H9 (cell line): ENCODE measurements at regions not wholly inside any gene's neighbourhood (a gene's known extent, or its start where the extent isn't known, plus 50 kb on each side); places are given as distances from the start of the nearest gene placed in this dataset.
"Not testable (repeated sequence)": the region's sequence is repeated elsewhere in the genome, so short reads cannot be mapped to it uniquely, and the experiment has no call there.

ENCODE experiments used
- DNase-seq: peaks from one replicate; pipeline ENCODE4 v3.0.0-alpha.2; 2017
- H2AFZ ChIP-seq: one replicate; pipeline ENCODE4 v1.6.1; 2013; ENCODE audit warnings: mild to moderate bottlenecking, low read length, control low read depth, moderate library complexity
- H2AK5ac ChIP-seq: 2 replicates; pipeline ENCODE4 v1.6.1; 2013; ENCODE audit warnings: low read length, control low read depth, mixed read lengths; ENCODE audit not compliant: insufficient read length
- H2BK120ac ChIP-seq: one replicate; pipeline ENCODE4 v1.6.1; 2013; ENCODE audit warnings: low read depth, mild to moderate bottlenecking, low read length, control low read depth, inconsistent platforms; ENCODE audit not compliant: poor library complexity, severe bottlenecking
- H2BK12ac ChIP-seq: 2 replicates; pipeline ENCODE4 v1.6.1; 2013; ENCODE audit warnings: low read length, control low read depth, mixed read lengths, low read depth; ENCODE audit not compliant: insufficient read length
- H2BK15ac ChIP-seq: 2 replicates; pipeline ENCODE4 v1.6.1; 2013; ENCODE audit warnings: low read depth, low read length, control low read depth
- H2BK20ac ChIP-seq: one replicate; pipeline ENCODE4 v1.6.1; 2013; ENCODE audit warnings: low read depth, mild to moderate bottlenecking, low read length, control low read depth, inconsistent platforms; ENCODE audit not compliant: poor library complexity, severe bottlenecking
- H2BK5ac ChIP-seq: 2 replicates; pipeline ENCODE4 v1.6.1; 2013; ENCODE audit warnings: low read length, control low read depth, mixed read lengths; ENCODE audit not compliant: insufficient read length
- H3K14ac ChIP-seq: 2 replicates; pipeline ENCODE4 v1.6.1; 2013; ENCODE audit warnings: low read length, control low read depth; ENCODE audit not compliant: insufficient read depth
- H3K18ac ChIP-seq: 2 replicates; pipeline ENCODE4 v1.6.1; 2013; ENCODE audit warnings: low read depth, mild to moderate bottlenecking, mixed read lengths, low read length, control low read depth; ENCODE audit not compliant: insufficient read length
- H3K23ac ChIP-seq: 2 replicates; pipeline ENCODE4 v1.6.1; 2013; ENCODE audit warnings: low read length, control low read depth, mixed read lengths, low read depth; ENCODE audit not compliant: insufficient read length
- H3K23me2 ChIP-seq: 2 replicates; pipeline ENCODE4 v1.6.1; 2013; ENCODE audit warnings: low read depth, mild to moderate bottlenecking, mixed read lengths, low read length, control low read depth; ENCODE audit not compliant: insufficient read length, poor library complexity, severe bottlenecking
- H3K27ac ChIP-seq: 2 replicates; pipeline ENCODE4 v1.5.1; 2013; ENCODE audit warnings: low read length, control low read depth, mixed read lengths, low read depth; ENCODE audit not compliant: insufficient read length
- H3K27me3 ChIP-seq: 2 replicates; pipeline ENCODE4 v1.6.1; 2013; ENCODE audit warnings: low read length, control low read depth, inconsistent platforms; ENCODE audit not compliant: insufficient read depth
- H3K4ac ChIP-seq: 2 replicates; pipeline ENCODE4 v1.6.1; 2013; ENCODE audit warnings: low read depth, mild to moderate bottlenecking, control low read depth, inconsistent platforms, low read length, moderate library complexity
- H3K4me1 ChIP-seq: 2 replicates; pipeline ENCODE4 v1.6.1; 2013; ENCODE audit warnings: low read length, control low read depth, inconsistent platforms; ENCODE audit not compliant: insufficient read depth
- H3K4me2 ChIP-seq: 2 replicates; pipeline ENCODE4 v1.6.1; 2013; ENCODE audit warnings: low read length, control low read depth, mixed read lengths; ENCODE audit not compliant: insufficient read length, insufficient read depth
- H3K56ac ChIP-seq: 2 replicates; pipeline ENCODE4 v1.6.1; 2013; ENCODE audit warnings: low read depth, mild to moderate bottlenecking, mixed read lengths, low read length, control low read depth; ENCODE audit not compliant: insufficient read length
- H3K79me1 ChIP-seq: 2 replicates; pipeline ENCODE4 v1.6.1; 2013; ENCODE audit warnings: low read depth, mild to moderate bottlenecking, moderate library complexity, low read length, control low read depth, inconsistent platforms; ENCODE audit not compliant: insufficient read depth, poor library complexity, severe bottlenecking
- H3K79me2 ChIP-seq: 2 replicates; pipeline ENCODE4 v1.6.1; 2013; ENCODE audit warnings: low read length, control low read depth, inconsistent platforms; ENCODE audit not compliant: insufficient read depth
- H3K9ac ChIP-seq: 2 replicates; pipeline ENCODE4 v1.6.1; 2013; ENCODE audit warnings: low read length, control low read depth, mixed read lengths; ENCODE audit not compliant: insufficient read length; ENCODE audit errors: extremely low read depth
- H3K9me3 ChIP-seq: one replicate; pipeline ENCODE4 v1.6.1; 2013; ENCODE audit warnings: low read depth, low read length, inconsistent platforms; ENCODE audit not compliant: control insufficient read depth
- H3T11ph ChIP-seq: one replicate; pipeline ENCODE4 v1.6.1; 2013; ENCODE audit warnings: mild to moderate bottlenecking, low read length, control low read depth, inconsistent platforms
- H4K20me1 ChIP-seq: one replicate; pipeline ENCODE4 v1.6.1; 2013; ENCODE audit not compliant: control insufficient read depth, insufficient read length, insufficient read depth
- H4K5ac ChIP-seq: 2 replicates; pipeline ENCODE4 v1.6.1; 2013; ENCODE audit warnings: low read depth, mild to moderate bottlenecking, mixed read lengths, low read length, control low read depth; ENCODE audit not compliant: insufficient read length
- H4K8ac ChIP-seq: replicated peaks from 2 replicates; pipeline ENCODE4 v1.6.1; 2013; ENCODE audit warnings: low read length, control low read depth, mixed read lengths, low read depth; ENCODE audit not compliant: insufficient read length
- H4K91ac ChIP-seq: 2 replicates; pipeline ENCODE4 v1.6.1; 2013; ENCODE audit warnings: low read depth, mild to moderate bottlenecking, moderate library complexity, mixed read lengths, low read length, control low read depth; ENCODE audit not compliant: insufficient read length
- H3K27ac Mint-ChIP-seq, 3 experiments: 2 replicates in 2 of 3; 3 replicates in 1 of 3; pipeline ENCODE4 v1.8.0; 2020 to 2021; ENCODE audit warnings: mixed read lengths in 3 of 3, mild to moderate bottlenecking in 1 of 3, moderate library complexity in 1 of 3
- H3K27me3 Mint-ChIP-seq: 2 replicates; pipeline ENCODE4 v1.8.0; 2021; ENCODE audit warnings: low read depth, mild to moderate bottlenecking, moderate library complexity, mixed read lengths
- H3K36me3 Mint-ChIP-seq, 3 experiments: 2 replicates in 2 of 3; 3 replicates in 1 of 3; pipeline ENCODE4 v1.8.0; 2020 to 2021; ENCODE audit warnings: low read depth in 3 of 3, mixed read lengths in 3 of 3; ENCODE audit not compliant: insufficient read depth in 1 of 3
- H3K4me1 Mint-ChIP-seq, 2 experiments: 2 replicates each; pipeline ENCODE4 v1.8.0; 2020; ENCODE audit warnings: mixed read lengths in 2 of 2
- H3K4me3 Mint-ChIP-seq, 2 experiments: 2 replicates in 1 of 2; 3 replicates in 1 of 2; pipeline ENCODE4 v1.8.0; 2020 to 2021; ENCODE audit warnings: mild to moderate bottlenecking in 2 of 2, mixed read lengths in 2 of 2, moderate library complexity in 1 of 2
- H3K9me3 Mint-ChIP-seq, 2 experiments: 2 replicates in 1 of 2; 3 replicates in 1 of 2; pipeline ENCODE4 v1.8.0; 2020; ENCODE audit warnings: mild to moderate bottlenecking in 2 of 2, mixed read lengths in 2 of 2, moderate library complexity in 1 of 2
- CTCF ChIP-seq: fragments of 200-600 bp; sonication (generic); conservative IDR thresholded peaks from 3 replicates; pipeline ENCODE4 v1.8.0; 2021; ENCODE audit warnings: antibody characterized with exemption, mild to moderate bottlenecking
- WGBS: extraction: QIAGEN DNeasy Blood & Tissue Kit; methylation state at CpG from one replicate; pipeline ENCODE4 v1.1.7; 2013; ENCODE audit warnings: missing lambda C conversion rate, low lambda C conversion rate, mixed read lengths; ENCODE audit not compliant: insufficient read length; ENCODE audit errors: extremely low coverage; 5-methylcytosine and 5-hydroxymethylcytosine counted together

- Histone ChIP-seq H3K14ac (no peak overlapping the region), H4K20me1 (no peaks in the 10 kb centered on the region), H3K4ac (no peak overlapping the region), H2BK15ac (no peak overlapping the region), H3K4me1 (no peaks in the 10 kb centered on the region; the same call in 1 of the 2 replicates), H3T11ph (no peak overlapping the region), H3K23me2 (no peaks in the 10 kb centered on the region), H4K8ac (no peak overlapping the region), H2BK120ac (no peak overlapping the region), H3K9me3 (no peaks in the 10 kb centered on the region), H3K27ac (no peak overlapping the region), H2AK5ac (no peak overlapping the region), H3K9ac (no peak overlapping the region), H4K91ac (no peak overlapping the region), H3K79me2 (no peaks in the 10 kb centered on the region), H4K5ac (no peak overlapping the region), H3K18ac (no peak overlapping the region), H2BK5ac (no peak overlapping the region), H3K56ac (no peak overlapping the region), H2BK20ac (no peak overlapping the region), H3K27me3 (no peaks in the 10 kb centered on the region), H3K23ac (no peak overlapping the region), H3K4me2 (no peak overlapping the region), H2BK12ac (no peak overlapping the region), H3K79me1 (no peaks in the 10 kb centered on the region), H2AFZ (no peak overlapping the region)
- no peaks in the 10 kb centered on the region for H3K36me3 Mint-ChIP-seq
- no CpG with 5 or more reads among the region's 2 CpGs for WGBS
- H3K9me3 Mint-ChIP-seq: no peaks in the 10 kb centered on the region
- DNase-seq: no peak
- peaks cover 5 to 7% of the 10 kb centered on the region in 2 experiments for H3K4me1 Mint-ChIP-seq
- H3K27ac Mint-ChIP-seq: peak overlapping the region in 1 of 3 experiments; percentile 7; a peak in 2 of 7 replicates
- no peaks in the 10 kb centered on the region for H3K27me3 Mint-ChIP-seq
- TF ChIP-seq CTCF: no peak
- H3K4me3 Mint-ChIP-seq: no peak overlapping the region
Observed at GRCh38 chr13:74550039-74550438, 415.8 kb upstream of the KLF12 start.

- H3K18ac ChIP-seq, H3K79me2 ChIP-seq, H3K27me3 ChIP-seq, H3K9ac ChIP-seq, H3K36me3 Mint-ChIP-seq, H2BK20ac ChIP-seq, H3K4me1 Mint-ChIP-seq, H4K20me1 ChIP-seq, H3K27ac Mint-ChIP-seq, DNase-seq, H3K27ac ChIP-seq, H3K79me1 ChIP-seq, H3K27me3 Mint-ChIP-seq, H2BK15ac ChIP-seq, H3K23ac ChIP-seq, H3K14ac ChIP-seq, H4K5ac ChIP-seq, H3K4me3 Mint-ChIP-seq, H3K9me3 ChIP-seq, H2BK120ac ChIP-seq, H3K56ac ChIP-seq, H3K23me2 ChIP-seq, H2AK5ac ChIP-seq, H4K91ac ChIP-seq, H3K9me3 Mint-ChIP-seq, H2BK12ac ChIP-seq, H3K4ac ChIP-seq, H3K4me2 ChIP-seq, H2BK5ac ChIP-seq, H3K4me1 ChIP-seq, H4K8ac ChIP-seq, H2AFZ ChIP-seq, H3T11ph ChIP-seq: not testable (repeated sequence)
- no CpG with 5 or more reads among the region's 11 CpGs for WGBS
Observed at GRCh38 chr13:74536649-74537048, 402.4 kb upstream of the KLF12 start.
